Stimulated activated CD8-positive, alpha-beta memory T cell treated with anti-CD3 and anti-CD28 coated beads, Interleukin-12 subunit alpha, Interleukin-12 subunit beta, amount 100 ng/mL, for 4 hours (primary cell): ENCODE measurements at regions not wholly inside any gene's neighbourhood (a gene's known extent, or its start where the extent isn't known, plus 50 kb on each side); places are given as distances from the start of the nearest gene placed in this dataset.
"Not testable (repeated sequence)": the region's sequence is repeated elsewhere in the genome, so short reads cannot be mapped to it uniquely, and the experiment has no call there.

Experiments used
- DNase-seq: peaks from one replicate; pipeline ENCODE4 v3.0.0-alpha.2; 2020; ENCODE audit warnings: low read depth

DNA sequence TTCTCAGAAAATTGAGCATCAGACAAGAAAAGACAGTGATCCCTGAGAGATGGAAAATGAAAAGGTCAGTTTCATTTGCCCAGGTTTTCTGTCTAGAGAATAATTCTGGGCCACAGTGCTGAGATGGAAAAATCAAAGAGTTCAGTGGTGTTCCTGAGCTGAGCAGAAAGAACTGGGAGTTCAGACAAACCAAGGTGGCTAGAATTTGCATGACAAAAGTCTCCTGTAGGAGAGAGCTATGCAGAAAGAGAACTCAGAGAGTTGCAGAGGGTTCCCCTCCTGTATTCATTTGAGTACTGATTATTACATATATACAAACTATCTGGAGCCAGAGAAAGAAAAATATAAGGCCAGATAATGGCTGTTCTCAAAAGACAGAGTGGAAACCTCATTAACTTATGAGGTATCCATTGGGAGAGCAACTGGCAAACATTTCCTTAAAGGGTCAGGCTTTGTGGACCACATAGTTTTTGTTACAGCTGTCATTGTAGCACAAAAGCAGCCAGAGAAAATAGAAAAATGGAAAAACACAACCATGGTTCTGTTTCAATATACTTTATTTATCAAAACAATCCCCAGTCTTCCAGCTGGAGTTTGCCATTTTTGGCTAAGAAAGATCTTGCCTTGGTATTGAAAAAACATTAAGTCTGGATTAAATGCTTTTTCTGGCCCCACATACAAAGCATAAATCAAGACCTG, 1004.1 kb downstream of the TBL1XR1 start:
- no peak for DNase-seq

DNA sequence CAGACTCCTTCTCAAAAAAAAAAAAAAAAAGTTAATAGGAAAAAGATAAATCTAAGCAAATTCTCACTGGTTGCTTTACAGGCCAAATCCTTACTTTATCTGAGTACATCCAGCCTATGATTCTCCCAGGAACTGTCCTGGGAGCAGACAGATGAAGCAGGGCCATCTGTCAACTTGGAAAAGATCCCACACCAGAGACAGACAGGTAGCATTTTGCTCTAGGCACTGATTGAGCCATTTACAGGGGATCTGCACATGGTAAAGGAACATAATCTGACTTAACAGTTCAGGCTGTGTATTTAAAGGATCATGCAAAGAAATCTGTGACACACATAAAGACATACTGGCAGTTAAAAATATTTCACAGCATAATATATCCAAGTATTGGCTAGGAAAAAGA, 1006.5 kb downstream of the TBL1XR1 start:
- DNase-seq, result no peak

DNA sequence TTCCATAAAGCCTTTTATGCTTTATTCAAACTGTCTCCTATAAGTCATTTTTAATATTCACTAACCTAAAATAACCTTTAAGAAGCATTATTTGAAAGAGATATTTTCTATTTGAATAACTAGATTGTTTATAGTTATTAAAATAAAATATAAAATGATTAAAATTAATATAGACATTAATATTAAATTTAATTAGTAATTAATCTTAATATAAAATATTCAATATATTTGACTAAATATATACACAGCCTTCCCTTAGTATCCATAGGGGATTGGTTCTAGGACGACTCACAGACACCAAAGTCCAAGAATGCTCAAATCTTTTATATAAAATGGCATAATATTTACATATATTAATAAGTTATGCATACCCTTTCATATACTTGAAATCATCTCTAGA, 1014.1 kb downstream of the TBL1XR1 start:
- DNase-seq, result no peak

DNA sequence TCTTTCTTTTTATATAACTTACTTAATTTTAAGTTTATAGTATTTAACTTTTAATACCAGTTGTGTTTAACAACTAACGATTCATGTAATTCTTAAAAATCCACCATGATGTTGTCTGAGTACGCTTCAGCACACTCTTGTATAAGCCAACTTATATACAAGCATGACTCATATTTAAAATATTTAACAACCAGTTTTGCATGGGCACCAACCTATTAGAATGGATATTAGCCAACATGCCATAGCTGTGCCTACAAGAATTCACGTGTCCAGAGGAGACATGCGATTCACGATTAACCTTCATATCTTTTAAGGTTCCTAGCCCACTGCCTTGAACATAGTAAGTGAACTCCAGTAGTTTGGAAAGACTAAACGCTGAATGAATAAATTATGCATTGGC, 1023.2 kb downstream of the TBL1XR1 start:
- no peak for DNase-seq

DNA sequence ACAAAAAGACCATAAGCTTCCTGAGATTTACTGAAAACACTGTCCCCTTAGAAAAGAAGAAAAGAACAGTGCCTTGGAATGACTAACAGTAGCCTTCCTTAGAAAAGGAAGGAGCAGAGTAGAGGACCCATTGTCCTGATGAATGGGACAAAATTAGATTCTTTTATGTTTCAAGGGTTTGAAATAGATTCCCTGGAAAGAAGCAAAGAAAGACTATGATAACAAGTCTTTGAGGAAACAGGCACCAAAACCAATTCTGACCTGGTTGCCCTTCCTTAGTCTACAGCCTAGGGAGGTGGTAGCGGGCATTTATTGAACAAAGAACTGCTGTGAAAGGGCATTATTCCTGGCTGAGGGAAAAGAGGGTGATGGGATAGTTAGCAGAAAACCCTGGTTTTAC, 1024.8 kb downstream of the TBL1XR1 start:
- no peak for DNase-seq

DNA sequence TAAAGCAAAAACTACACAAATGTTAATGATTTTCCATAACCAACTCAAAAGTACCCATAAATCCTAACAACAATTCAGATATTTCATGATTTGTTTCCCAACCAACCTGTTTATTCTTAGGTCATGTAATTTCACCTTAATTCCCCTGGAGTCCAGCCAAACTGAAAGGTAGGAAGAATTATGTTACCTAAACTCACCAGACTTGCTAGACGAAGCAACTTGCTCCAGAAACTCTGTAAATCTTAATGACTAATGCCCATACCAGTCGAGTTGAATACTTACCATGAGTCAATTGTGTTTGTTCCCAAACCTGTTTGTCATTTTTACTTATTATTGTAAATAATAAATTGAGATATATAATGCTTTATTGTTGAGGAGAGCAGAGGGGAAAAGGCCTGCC, 1030.0 kb downstream of the TBL1XR1 start:
- no peak for DNase-seq

DNA sequence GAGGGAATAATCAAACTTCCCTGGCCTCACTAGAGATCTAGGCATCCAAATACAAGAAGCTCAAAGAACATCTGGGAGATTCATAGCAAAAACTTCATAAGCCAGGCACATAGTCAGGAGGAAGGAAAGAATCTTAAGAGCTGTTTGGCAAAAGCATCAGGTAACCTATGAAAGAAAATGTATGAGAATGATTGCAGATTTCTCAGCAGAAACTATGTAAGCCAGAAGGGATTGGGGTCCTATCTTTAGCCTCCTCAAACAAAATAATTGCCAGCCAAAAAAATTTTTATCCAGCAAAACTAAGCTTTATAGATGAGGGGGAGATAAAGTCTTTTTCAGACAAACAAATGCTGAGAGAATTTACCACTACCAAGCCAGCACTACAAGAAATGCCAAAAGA, 1036.3 kb downstream of the TBL1XR1 start:
- DNase-seq, result no peak

DNA sequence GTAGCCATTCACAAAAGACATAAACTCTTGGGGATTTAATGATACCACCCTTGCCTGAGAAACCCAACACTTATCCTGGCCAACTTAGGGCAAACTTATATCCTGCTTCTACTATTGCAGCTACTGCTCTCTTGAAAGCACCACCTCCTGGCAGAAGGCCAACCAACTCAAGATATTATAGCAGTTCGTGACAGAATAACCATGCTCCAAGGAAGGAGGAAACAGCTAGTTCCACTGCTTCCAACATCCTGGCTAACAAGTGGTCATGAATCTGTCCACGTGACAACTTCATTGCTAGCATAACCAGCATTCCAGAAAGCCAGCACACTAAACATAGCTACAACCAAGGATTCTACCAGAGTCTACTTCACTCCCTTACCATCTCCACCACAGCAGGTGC, 1037.5 kb downstream of the TBL1XR1 start:
- DNase-seq, result no peak

DNA sequence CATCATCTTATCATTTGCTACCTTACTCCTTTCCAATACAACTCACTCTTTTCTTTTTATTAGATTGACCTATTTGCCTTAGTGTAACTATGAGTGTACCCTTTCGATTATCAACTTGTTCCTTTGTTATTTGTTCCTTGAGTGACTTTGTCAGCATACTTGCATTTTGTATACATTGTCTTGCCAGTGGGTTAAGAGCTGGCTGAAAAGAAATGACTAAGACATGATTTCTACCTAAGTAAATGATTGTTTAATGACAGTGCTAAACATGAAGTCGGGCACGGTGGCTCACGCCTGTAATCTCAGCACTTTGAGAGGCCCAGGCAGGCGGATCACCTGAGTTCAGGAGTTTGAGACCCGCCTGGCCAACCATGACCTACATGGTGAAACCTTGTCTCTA, 1042.3 kb downstream of the TBL1XR1 start:
- no peak for DNase-seq

DNA sequence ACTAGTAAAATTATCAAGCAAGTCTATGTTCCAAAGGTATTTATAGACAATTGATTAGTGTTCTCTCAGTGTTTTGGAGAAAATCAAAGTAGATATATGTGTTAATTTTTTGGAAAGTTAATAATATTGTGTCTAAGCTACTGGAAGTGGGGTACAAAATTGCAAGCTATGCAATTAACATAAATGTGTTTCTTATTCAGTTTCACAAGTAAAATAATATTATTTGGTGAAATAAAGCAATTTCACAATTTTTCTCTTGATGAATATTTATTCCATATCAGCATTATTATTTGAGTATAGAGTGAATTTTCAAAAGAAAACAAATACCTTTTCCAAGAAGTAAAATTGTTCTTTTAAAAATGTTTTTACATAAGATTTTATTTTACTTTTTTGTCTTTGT, 1047.7 kb downstream of the TBL1XR1 start:
- no peak for DNase-seq

DNA sequence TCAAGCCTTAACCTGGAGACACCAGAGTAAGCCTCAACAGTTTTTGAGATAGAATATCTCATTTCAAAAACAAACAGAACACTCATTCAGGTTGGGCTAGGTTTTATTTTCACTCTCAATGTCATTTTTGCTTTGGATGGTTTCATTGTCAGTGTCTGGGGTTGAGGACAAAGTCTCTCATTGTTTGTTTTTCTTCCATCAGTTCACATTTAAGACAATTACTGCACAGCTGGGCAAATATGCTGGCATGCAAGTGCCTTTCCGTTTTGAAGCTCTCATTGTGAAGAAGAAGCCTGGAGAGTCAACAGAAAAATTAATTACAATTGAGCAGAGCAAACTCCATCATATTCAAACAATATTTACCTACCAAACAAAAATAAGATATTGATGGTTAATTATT, 1050.0 kb downstream of the TBL1XR1 start:
- no peak for DNase-seq

DNA sequence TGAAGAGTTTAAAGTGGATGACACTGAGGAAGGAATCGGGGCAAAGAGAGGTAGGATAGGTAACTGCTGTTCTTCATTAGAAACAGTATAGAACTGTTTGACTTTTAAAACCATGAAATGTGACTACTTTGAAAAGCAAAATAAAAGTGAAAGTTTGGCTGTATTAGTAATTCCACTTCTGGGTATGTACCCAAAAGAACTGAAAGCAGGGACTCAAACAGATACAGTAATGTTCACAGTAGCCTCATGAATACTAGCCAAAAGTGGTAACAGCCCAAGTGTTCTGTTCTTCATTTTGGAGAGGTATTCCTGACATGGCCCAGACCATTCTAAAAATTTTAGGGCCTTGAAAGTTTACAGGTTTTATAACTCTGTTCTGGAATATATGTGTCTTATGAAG, 1055.4 kb downstream of the TBL1XR1 start:
- no peak for DNase-seq

DNA sequence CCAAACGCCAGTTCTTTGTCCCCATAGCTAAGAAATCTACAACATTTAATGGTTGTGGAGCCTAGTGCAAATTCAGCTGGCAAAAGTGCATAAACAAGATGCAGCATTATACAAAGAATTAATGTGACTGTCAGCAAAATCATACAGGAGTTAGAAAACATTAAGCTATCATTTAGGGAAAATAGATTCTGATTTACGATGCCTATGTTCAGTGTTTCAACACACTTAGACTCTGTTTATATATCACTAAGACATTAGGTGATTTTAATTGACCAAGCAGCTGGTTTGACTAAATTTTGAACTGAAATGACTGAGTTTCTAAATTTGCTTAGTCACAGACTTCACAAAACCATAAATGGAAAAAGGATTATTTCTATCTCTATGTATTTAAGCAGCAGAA, 1076.8 kb downstream of the TBL1XR1 start:
- no peak for DNase-seq

DNA sequence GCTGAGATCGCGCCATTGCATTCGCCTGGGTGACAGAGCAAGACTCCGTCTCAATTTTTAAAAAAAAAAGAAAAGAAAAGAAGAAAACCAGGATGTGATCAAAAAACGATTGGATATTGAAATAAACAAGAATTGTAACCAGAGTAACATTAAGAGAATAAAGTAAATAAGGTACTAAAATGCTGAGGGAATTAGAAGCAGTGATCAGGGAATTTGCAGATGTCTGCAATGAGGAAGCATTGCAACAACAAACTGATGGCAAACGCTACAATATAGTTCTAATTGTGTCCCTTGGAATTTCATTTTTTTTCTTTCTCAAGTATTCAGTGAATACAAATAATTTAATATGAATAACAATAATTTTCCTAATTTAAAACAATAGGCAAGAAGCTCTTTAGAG, 1077.5 kb downstream of the TBL1XR1 start:
- no peak for DNase-seq

DNA sequence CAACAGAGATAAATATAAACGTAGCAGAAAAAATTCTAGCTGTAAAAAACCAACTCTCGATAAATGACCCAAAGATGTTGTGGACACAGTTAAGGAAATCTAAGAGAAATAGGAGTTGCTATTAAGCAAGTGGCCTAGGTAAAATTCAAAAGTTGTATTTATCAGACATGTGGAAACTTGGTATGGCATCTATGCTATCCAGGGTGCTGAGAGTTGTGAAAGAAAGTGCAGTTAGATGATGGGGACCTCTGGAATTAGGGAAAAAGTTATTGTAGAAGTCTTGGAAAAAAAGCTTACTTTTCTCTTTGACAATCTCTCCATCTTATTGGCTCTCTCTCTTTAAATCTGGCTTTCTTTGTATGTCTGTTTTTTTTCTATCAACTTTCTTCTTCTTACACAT, 1090.9 kb downstream of the TBL1XR1 start:
- DNase-seq, result no peak

DNA sequence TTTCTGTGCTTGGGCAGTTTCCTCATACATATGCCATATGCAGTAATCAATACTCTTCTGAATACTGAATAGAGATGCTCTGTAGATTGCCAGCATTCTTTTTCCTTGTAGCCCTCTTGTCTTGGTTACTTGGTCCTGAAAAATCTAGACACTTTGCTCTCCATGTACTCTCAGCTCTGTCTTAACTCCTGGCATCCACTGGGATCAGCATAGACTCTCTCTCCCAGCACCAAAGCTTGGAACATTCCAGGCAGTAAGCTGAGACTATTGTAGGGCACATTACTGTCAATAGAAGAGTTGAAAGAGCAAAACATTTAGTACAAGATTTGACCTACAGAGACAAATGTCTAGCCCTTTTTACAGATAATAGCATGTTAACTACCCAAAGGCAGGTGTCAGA, 1100.3 kb downstream of the TBL1XR1 start:
- DNase-seq, result no peak

DNA sequence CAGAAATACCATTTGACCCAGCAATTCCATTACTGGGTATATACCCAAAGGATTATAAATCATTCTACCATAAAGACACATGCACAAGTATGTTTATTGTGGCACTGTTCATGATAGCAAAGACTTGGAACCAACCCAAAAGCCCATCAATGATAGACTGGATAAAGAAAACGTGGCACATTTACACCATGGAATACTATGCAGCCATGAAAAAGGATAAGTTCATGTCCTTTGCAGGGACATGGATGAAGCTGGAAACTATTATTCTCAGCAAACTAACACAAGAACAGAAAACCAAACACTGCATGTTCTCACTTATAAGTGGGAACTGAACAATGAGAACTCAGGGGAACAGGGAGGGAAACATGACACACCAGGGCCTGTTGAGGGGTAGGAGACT, 1103.4 kb downstream of the TBL1XR1 start:
- DNase-seq, result not testable (repeated sequence)

DNA sequence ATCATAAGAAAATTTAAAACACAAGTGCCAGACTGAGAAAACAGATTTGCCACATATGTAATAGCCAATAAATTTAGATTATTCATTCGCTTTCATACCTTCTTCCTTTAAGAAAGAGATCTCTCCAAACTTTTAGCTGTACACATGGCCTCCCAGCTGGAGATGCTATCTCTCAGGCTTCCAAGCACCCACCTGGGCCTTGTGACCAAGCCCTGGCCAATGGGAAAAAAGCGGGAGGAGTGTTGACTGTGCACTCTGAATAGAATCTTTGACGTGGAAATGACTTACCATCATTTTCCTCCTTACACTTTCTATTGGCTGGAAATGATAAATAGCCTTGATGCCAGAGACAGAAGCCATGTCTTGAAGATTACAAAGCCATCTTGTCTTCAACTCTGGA, 1106.6 kb downstream of the TBL1XR1 start:
- no peak for DNase-seq

DNA sequence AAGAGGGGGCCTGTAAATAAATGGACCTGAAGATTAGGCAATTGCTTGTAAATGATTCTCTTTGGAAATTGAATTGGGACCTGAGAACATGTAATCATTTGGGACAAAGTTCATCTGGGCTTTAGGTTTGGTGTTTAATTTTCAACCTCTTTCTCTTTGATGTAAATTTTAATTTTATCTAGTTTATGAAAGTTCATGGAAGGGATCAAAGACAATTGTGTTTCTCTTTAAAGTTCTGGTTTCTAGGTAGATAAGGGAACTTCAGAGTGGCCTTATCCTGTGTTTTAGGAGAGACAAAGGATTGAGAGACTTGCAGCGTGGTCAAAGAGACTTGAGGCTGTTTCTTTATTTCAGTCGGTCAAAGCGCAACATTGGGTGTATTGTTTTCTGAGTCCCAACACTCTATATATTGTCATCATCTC, 1108.3 kb downstream of the TBL1XR1 start:
- no peak for DNase-seq

DNA sequence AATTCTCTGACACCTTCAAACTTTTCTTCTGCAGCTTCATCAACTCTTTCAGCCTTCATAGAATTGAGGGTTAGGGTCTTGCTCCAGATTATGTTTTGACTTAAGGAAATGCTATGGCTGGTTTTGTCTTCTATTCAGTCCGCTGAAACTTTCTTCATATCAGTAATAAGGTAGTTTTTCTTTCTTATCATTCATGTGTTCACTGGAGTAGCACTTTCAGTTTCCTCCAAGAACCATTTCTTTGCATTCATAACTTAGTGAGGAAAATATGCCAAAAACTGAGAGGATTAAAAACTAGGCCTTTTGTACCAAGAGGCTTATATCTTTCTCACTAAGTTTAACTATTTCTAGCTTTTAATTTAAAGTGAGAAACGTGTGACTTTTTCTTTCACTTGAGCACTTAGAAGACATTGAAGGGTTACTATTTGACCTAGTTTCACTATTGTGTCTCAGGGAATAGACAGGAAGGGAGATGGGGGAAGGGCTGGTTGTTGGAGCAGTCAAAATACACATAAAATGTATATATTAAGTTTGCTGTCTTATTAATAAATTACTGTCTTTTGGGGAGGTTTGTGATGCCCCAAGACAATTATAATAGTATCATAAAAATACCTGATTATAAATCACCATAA, 1110.1 kb downstream of the TBL1XR1 start:
- no peak for DNase-seq

DNA sequence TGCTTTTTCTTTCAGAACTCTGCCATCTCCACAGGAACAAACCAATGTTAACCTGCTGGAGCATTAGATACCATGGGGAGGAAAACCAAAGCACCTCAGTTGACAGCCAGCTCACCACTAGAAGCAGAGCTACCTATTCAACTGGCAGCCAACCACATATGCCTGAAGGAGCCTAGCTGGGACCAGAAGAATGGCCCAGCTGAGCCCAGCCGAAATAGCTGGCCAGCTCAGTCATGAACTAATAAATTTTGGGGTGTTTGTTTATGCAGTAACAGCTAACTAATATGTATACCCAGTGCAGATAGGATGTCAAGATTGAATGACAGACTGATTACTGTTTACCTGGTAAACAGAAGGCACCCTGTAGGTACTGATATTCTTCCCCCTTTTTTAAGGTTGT, 1117.5 kb downstream of the TBL1XR1 start:
- no peak for DNase-seq

DNA sequence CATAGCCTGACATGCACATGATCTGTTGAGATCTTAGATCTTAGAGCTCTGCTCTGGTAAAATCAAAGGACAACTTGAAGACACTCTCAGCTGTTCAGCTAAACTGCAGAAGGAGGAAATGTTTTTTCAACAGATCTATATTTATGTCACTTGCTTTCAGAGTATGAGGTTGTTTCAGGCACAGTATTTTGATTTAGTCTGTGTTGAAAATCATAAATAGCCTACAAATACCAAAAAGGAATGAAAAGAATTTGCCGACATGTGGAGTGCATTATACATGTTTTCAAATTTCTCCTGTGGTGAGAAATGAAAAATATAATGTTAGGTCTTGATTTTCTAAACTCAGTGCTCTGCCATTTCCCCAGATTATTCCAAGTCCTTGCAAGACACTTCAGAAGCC, 1118.4 kb downstream of the TBL1XR1 start:
- DNase-seq, result no peak

DNA sequence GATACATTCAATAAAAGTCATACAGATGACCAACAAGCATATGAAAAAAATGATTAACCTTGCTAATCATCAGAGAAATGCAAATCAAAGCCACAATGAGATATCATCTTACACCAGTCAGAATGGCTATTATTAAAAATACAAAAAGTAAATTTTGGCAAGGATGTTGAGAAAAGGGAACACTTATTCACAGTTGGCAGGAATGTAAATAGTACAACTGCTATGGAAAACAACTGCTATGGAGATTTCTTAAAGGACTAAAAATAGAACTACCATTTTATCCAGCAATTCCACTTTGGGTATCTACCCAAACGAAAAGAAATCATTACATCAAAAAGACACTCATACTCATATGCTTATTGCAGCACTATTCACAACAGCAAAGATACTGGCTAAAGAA, 1121.8 kb downstream of the TBL1XR1 start:
- DNase-seq, result no peak

DNA sequence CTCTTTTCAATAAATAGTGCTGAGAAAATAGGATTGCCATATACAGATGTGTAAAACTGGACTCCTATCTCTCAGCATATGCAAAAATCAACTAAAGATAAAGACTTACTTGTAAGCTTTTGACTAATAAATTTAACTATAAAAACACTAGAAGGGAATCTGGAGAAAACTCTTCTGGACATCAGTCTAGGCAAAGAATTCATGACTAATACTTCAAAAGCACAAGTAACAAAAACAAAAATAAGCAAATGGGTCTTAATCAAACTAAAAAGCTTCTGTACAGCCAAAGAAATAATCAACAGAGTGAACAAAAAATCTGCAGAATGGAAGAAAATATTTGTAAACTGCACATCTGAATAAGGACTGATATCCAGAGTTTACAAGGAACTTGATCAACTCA, 1122.2 kb downstream of the TBL1XR1 start:
- DNase-seq, result no peak
